ENCODE measurements at regions not wholly inside any gene's neighbourhood (a gene's known extent, or its start where the extent isn't known, plus 50 kb on each side); places are given as distances from the start of the nearest gene placed in this dataset.
"Not testable (repeated sequence)": the region's sequence is repeated elsewhere in the genome, so short reads cannot be mapped to it uniquely, and the experiment has no call there.

GRCh38 chr11:70882716-70883085, 369.7 kb downstream of the SHANK2 start:
- FAIRE-seq (no peak), DNase-seq (ENCODE audit: low spot score) (no peak)

GRCh38 chr11:70883323-70883940, 368.9 kb downstream of the SHANK2 start:
- DNase-seq (ENCODE audit: low spot score) = no peak
- FAIRE-seq = no peak

GRCh38 chr11:70883973-70884623, 368.3 kb downstream of the SHANK2 start:
- DNase-seq (ENCODE audit: low spot score) (no peak), FAIRE-seq (no peak)

GRCh38 chr11:70885281-70886231, 366.8 kb downstream of the SHANK2 start:
- no peak for FAIRE-seq
- DNase-seq (ENCODE audit: low spot score) = no peak

GRCh38 chr11:70886256-70886655, 366.1 kb downstream of the SHANK2 start:
- no peak for DNase-seq (ENCODE audit: low spot score)
- FAIRE-seq = no peak

GRCh38 chr11:70886676-70887541, 365.5 kb downstream of the SHANK2 start:
- FAIRE-seq = no peak
- DNase-seq (ENCODE audit: low spot score) = no peak

- FAIRE-seq = no peak
- DNase-seq (ENCODE audit: low spot score) = no peak
These were observed 364.9 kb downstream of the SHANK2 start for GRCh38 chr11:70887542-70887827.

- DNase-seq (ENCODE audit: low spot score) = no peak
- FAIRE-seq = no peak
These were observed 364.3 kb downstream of the SHANK2 start for GRCh38 chr11:70888061-70888460.

- no peak for FAIRE-seq
These were observed 363.0 kb downstream of the SHANK2 start for GRCh38 chr11:70889411-70889810.

GRCh38 chr11:70891844-70892380, 360.5 kb downstream of the SHANK2 start:
- no peak for DNase-seq (ENCODE audit: low spot score)

More at GRCh38 chr11:70889411-70889810, 363.0 kb downstream of the SHANK2 start:
- no peak for DNase-seq (ENCODE audit: low spot score)

GRCh38 chr11:70892889-70893288, 359.5 kb downstream of the SHANK2 start:
- DNase-seq (ENCODE audit: low spot score) (no peak), FAIRE-seq (no peak)

More at GRCh38 chr11:70891844-70892380, 360.5 kb downstream of the SHANK2 start:
- no peak for FAIRE-seq

- FAIRE-seq = no peak
- no peak for DNase-seq (ENCODE audit: low spot score)
These were observed 357.6 kb downstream of the SHANK2 start for GRCh38 chr11:70894566-70895365.

GRCh38 chr11:70895366-70895670, 357.1 kb downstream of the SHANK2 start:
- no peak for DNase-seq (ENCODE audit: low spot score)
- FAIRE-seq = no peak

- no peak for DNase-seq (ENCODE audit: low spot score)
- FAIRE-seq = no peak
These were observed 354.9 kb downstream of the SHANK2 start for GRCh38 chr11:70897429-70897828.

GRCh38 chr11:70899616-70900015, 352.8 kb downstream of the SHANK2 start:
- no peak for FAIRE-seq
- no peak for DNase-seq (ENCODE audit: low spot score)

- DNase-seq (ENCODE audit: low spot score) (no peak), FAIRE-seq (no peak)
These were observed 351.8 kb downstream of the SHANK2 start for GRCh38 chr11:70900540-70900939.

GRCh38 chr11:70901951-70902521, 350.3 kb downstream of the SHANK2 start:
- DNase-seq (ENCODE audit: low spot score) = no peak
- FAIRE-seq = no peak

GRCh38 chr11:70903229-70903628, 349.1 kb downstream of the SHANK2 start:
- FAIRE-seq = not testable (repeated sequence)

GRCh38 chr11:70906101-70906500, 346.3 kb downstream of the SHANK2 start:
- FAIRE-seq (no peak), DNase-seq (ENCODE audit: low spot score) (no peak)

More at GRCh38 chr11:70903229-70903628, 349.1 kb downstream of the SHANK2 start:
- DNase-seq (ENCODE audit: low spot score) = not testable (repeated sequence)

- no peak for DNase-seq (ENCODE audit: low spot score)
- FAIRE-seq = no peak
These were observed 344.2 kb downstream of the SHANK2 start for GRCh38 chr11:70908223-70908622.
